HepG2 (cell line): ENCODE measurements at regions not wholly inside any gene's neighbourhood (a gene's known extent, or its start where the extent isn't known, plus 50 kb on each side); places are given as distances from the start of the nearest gene placed in this dataset.

ENCODE experiments used
- ATAC-seq: fragments of 200-7000 bp; cut with Tn5 transposase; 3 replicates; pipeline ENCODE4 v1.9.1; 2020; ENCODE audit warnings: mild to moderate bottlenecking, moderate library complexity
- BruUV-seq: library from RNA; stranded (reverse); fragments of 400-500 nt; replicated peaks from 2 replicates; lab custom pipeline; 2021; lab: Mats Ljungman, UMichigan
- CTCF ChIA-PET: fragments of 300-600 bp; formaldehyde crosslinking; extraction: SDS; loops from one replicate; lab custom pipeline; 2021; ENCODE audit warnings: low total read pairs, inconsistent platforms, low intra/inter-chr PET ratio; lab: Yijun Ruan, JAX
- POLR2A ChIA-PET: fragments of 350-600 bp; sonication (Branson Sonifier 250); formaldehyde crosslinking; loops from one replicate; lab custom pipeline; 2020; ENCODE audit warnings: antibody characterized with exemption, inconsistent platforms; lab: Yijun Ruan, JAX
- DNase-seq: peaks from one replicate; pipeline ENCODE4 v3.0.0-alpha.2; 2015; ENCODE audit warnings: low spot score
- FAIRE-seq: peaks from 3 replicates; lab custom pipeline; 2011; peaks lifted over from hg19 to GRCh38; lab: Jason Lieb, UNC
- H2AFZ ChIP-seq: one replicate; pipeline ENCODE4 v1.6.1; 2011; ENCODE audit warnings: low read length, inconsistent platforms
- H3K27ac ChIP-seq: fragments of 300-600 bp; 3 replicates; pipeline ENCODE4 v1.8.0; 2011; ENCODE audit warnings: mixed run types, mild to moderate bottlenecking, mixed read lengths, low read length, inconsistent platforms; ENCODE audit not compliant: insufficient read depth; ENCODE audit errors: extremely low read length
- H3K27me3 ChIP-seq, 2 experiments: fragments of 200-600 bp in 1 of 2; 2 replicates in 1 of 2; 3 replicates in 1 of 2; pipeline versions ENCODE4 v1.6.0 to v1.8.0; 2011; ENCODE audit warnings: low read length in 2 of 2, mild to moderate bottlenecking in 2 of 2, moderate library complexity in 2 of 2, inconsistent platforms in 1 of 2; ENCODE audit not compliant: insufficient read depth in 2 of 2, control insufficient read depth in 1 of 2
- H3K36me3 ChIP-seq, 2 experiments: fragments of 200-600 bp in 1 of 2; replicated peaks in 1 of 2; 2 replicates in 1 of 2; 3 replicates in 1 of 2; pipeline versions ENCODE4 v1.5.1 to v1.8.0; 2011; ENCODE audit warnings: low read length in 2 of 2, inconsistent platforms in 1 of 2; ENCODE audit not compliant: insufficient read depth in 2 of 2, control insufficient read depth in 1 of 2
- H3K4me1 ChIP-seq: 2 replicates; pipeline ENCODE4 v1.5.1; 2012; ENCODE audit warnings: low read length, inconsistent platforms; ENCODE audit not compliant: insufficient read depth
- H3K4me2 ChIP-seq: 2 replicates; pipeline ENCODE4 v1.6.0; 2011; ENCODE audit warnings: low read depth, low read length, inconsistent platforms
- H3K4me3 ChIP-seq, 3 experiments: fragments of 200-600 bp in 1 of 3; sonication (generic), shearing (Covaris generic) in 1 of 3; replicated peaks in 1 of 3; 2 replicates each; pipeline ENCODE4 v1.5.1; 2011 to 2016; ENCODE audit warnings: low read length in 3 of 3, inconsistent platforms in 2 of 3, low read depth in 2 of 3, mild to moderate bottlenecking in 2 of 3, control low read depth in 1 of 3, mixed read lengths in 1 of 3; ENCODE audit not compliant: insufficient read depth in 1 of 3
- H3K79me2 ChIP-seq: one replicate; pipeline ENCODE4 v1.6.1; 2011; ENCODE audit warnings: low read length, inconsistent platforms; ENCODE audit not compliant: insufficient read depth
- H3K9ac ChIP-seq: 2 replicates; pipeline ENCODE4 v1.6.0; 2011; ENCODE audit warnings: mild to moderate bottlenecking, low read depth, low read length, inconsistent platforms; ENCODE audit not compliant: insufficient read depth
- H3K9me3 ChIP-seq: 2 replicates; pipeline ENCODE4 v1.5.1; 2012; ENCODE audit warnings: mild to moderate bottlenecking, low read length
- H4K20me1 ChIP-seq: 2 replicates; pipeline ENCODE4 v1.6.0; 2011; ENCODE audit warnings: inconsistent platforms, mild to moderate bottlenecking, low read length, moderate library complexity; ENCODE audit not compliant: insufficient read depth
- DMTF1 ChIP-seq: sonication (generic); formaldehyde crosslinking; IDR thresholded peaks from 2 replicates; pipeline ENCODE4 v1.4.0; 2020; ENCODE audit warnings: mild to moderate bottlenecking, missing genetic modification reagents
- KDM3A ChIP-seq: IDR thresholded peaks from 2 replicates; pipeline ENCODE4 v1.6.1; 2018; ENCODE audit warnings: low read depth, missing compliant biosample characterization
- MAFF ChIP-seq: IDR thresholded peaks from 2 replicates; pipeline ENCODE4 v1.6.1; 2011; ENCODE audit warnings: low read depth, low read length, improper control_type of control experiment
- MAFK ChIP-seq, 2 experiments: IDR thresholded peaks in 1 of 2; conservative IDR thresholded peaks in 1 of 2; 2 replicates each; pipeline ENCODE4 v1.6.1; 2011; ENCODE audit warnings: improper control_type of control experiment in 2 of 2, low read length in 2 of 2
- MXD4 ChIP-seq: IDR thresholded peaks from 2 replicates; pipeline ENCODE4 v1.6.1; 2016; ENCODE audit warnings: mild to moderate bottlenecking, missing biosample characterization, missing genetic modification reagents
- NFKBIZ ChIP-seq: IDR thresholded peaks from 2 replicates; pipeline ENCODE4 v1.6.1; 2018; ENCODE audit warnings: missing genetic modification reagents, missing compliant biosample characterization
- POGZ ChIP-seq: sonication (generic); formaldehyde crosslinking; IDR thresholded peaks from 2 replicates; pipeline ENCODE4 v1.4.0; 2020; ENCODE audit warnings: mild to moderate bottlenecking, missing genetic modification reagents
- ZNF446 ChIP-seq: sonication (generic); formaldehyde crosslinking; IDR thresholded peaks from 2 replicates; pipeline ENCODE4 v1.5.0; 2020; ENCODE audit warnings: mild to moderate bottlenecking, missing genetic modification reagents
- ZNF567 ChIP-seq: sonication (generic); formaldehyde crosslinking; IDR thresholded peaks from 2 replicates; pipeline ENCODE4 v1.8.1; 2023; ENCODE audit warnings: mild to moderate bottlenecking, missing genetic modification reagents, borderline replicate concordance
- in situ Hi-C: cut with HindIII; loops from 2 replicates; pipeline ENCODE4 v1.10.0; 2017; ENCODE audit warnings: low pct_unique_long_range_greater_than_20kb; ENCODE audit not compliant: extremely low pct_ligation_motif_present
- intact Hi-C: fragments of 100-400 bp; cut with micrococcal nuclease; formaldehyde crosslinking; loops from one replicate; pipeline ENCODE4 v1.10.0; 2022; ENCODE audit not compliant: unreplicated experiment
- TF ChIP-seq, protein P1 (sequence below): sonication (generic); formaldehyde crosslinking; IDR thresholded peaks from 2 replicates; pipeline ENCODE4 v1.4.0; 2020; ENCODE audit warnings: mild to moderate bottlenecking, missing genetic modification reagents

DNA sequence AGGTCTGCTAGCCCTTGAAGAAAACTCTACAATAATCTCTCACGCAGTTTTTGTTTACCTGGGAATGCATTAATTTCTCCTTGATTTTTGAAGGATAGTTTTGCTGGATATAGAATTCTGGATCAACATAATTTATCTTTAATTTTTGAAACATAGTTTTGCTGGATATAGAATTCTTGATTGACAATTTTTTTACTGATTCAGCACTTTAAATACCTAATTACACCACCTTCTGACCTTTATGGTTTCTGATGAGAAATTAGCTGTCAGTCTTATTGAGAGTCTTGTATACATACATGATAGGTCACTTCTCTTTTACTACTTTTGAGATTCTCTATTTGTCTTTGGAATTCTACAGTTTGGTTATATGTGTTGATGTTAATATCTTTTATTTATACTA is 741.6 kb downstream of the FGF9 start (continued):
- no peak for TF ChIP-seq ZNF567 (CRISPR knock-in tag)
- no peak for TF ChIP-seq MXD4
- TF ChIP-seq, protein P1, sequence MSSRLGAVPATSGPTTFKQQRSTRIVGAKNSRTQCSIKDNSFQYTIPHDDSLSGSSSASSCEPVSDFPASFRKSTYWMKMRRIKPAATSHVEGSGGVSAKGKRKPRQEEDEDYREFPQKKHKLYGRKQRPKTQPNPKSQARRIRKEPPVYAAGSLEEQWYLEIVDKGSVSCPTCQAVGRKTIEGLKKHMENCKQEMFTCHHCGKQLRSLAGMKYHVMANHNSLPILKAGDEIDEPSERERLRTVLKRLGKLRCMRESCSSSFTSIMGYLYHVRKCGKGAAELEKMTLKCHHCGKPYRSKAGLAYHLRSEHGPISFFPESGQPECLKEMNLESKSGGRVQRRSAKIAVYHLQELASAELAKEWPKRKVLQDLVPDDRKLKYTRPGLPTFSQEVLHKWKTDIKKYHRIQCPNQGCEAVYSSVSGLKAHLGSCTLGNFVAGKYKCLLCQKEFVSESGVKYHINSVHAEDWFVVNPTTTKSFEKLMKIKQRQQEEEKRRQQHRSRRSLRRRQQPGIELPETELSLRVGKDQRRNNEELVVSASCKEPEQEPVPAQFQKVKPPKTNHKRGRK: no peak

GRCh38 chr13:22422023-22422422 is 751.1 kb downstream of the FGF9 start:
- H4K20me1 ChIP-seq: no peaks in the 10 kb centered on the region
- POLR2A ChIA-PET: no interaction called here
- H3K4me2 ChIP-seq: no peak overlapping the region
- H3K9me3 ChIP-seq: peaks cover 8% of the 10 kb centered on the region
- no peak overlapping the region for H3K4me3 ChIP-seq
- ATAC-seq: no peak
- no peak for DNase-seq
- no peak for TF ChIP-seq POGZ (CRISPR knock-in tag)
- TF ChIP-seq NFKBIZ (CRISPR knock-in tag): no peak
- TF ChIP-seq DMTF1 (CRISPR knock-in tag): no peak
- peak; percentile 68 for TF ChIP-seq MAFF
- peak; percentile 55 to 71 for TF ChIP-seq MAFK (conservative IDR thresholded peaks at IDR 0.05 in 1 of 2, IDR thresholded peaks at IDR 0.05 in 1 of 2; ENCODE audit: low read length in 2 of 2)
- no peak for TF ChIP-seq KDM3A
- TF ChIP-seq ZNF446 (CRISPR knock-in tag): no peak
- no peaks in the 10 kb centered on the region for H3K27me3 ChIP-seq
- H2AFZ ChIP-seq: no peak overlapping the region
- no peaks in the 10 kb centered on the region for H3K36me3 ChIP-seq
- intact Hi-C loops: no loop called here
- H3K27ac ChIP-seq: no peak overlapping the region
- no TSS peak for BruUV-seq
- CTCF ChIA-PET: no interaction called here
- H3K79me2 ChIP-seq: no peaks in the 10 kb centered on the region
- in situ Hi-C loops: no loop called here
- H3K4me1 ChIP-seq: no peaks in the 10 kb centered on the region
- H3K9ac ChIP-seq: no peak overlapping the region
- no peak for FAIRE-seq
